ENCODE measurements at regions not wholly inside any gene's neighbourhood (a gene's known extent, or its start where the extent isn't known, plus 50 kb on each side); places are given as distances from the start of the nearest gene placed in this dataset.

DNA sequence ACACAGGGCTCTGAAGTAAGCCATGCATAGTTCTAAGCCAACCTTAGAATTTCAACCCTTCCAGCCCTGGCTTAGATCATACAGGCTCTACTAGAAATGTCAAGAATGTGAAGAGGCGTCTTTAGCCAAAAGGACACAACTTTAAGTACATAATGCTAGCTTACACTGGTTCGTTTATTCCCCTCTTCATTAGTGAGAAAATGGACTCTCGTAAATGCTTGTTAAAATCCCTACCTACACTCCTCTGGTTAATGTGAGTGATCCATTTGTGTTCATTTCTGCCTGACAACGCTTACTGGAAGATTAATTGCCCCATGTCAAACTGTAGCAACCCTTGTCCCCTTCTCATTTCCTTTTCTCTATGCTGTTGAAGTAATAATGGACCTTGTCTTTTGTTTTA is 149.3 kb upstream of the POU5F2 start:
- TF ChIP-seq EZH2 (IDR thresholded peaks at IDR 0.05; ENCODE audit: low read length) (no peak), CTCF (optimal IDR thresholded peaks at IDR 0.05 in 1 of 3, IDR thresholded peaks at IDR 0.05 in 1 of 3, conservative IDR thresholded peaks at IDR 0.05 in 1 of 3; ENCODE audit: extremely low read depth in 1 of 3, insufficient read depth in 2 of 3, low read length in 3 of 3) (no peak)
- no peaks in the 10 kb centered on the region for H3K79me2 ChIP-seq (ENCODE audit: control insufficient read depth, insufficient read depth, low read length)
- no peak overlapping the region for H3K4me2 ChIP-seq (ENCODE audit: control insufficient read depth, extremely low read depth, insufficient read depth, low read depth, low read length)
- H3K9ac ChIP-seq (ENCODE audit: control insufficient read depth, extremely low read depth, insufficient read depth, low read length), result no peak overlapping the region
- no peaks in the 10 kb centered on the region for H3K9me3 ChIP-seq (ENCODE audit: control insufficient read depth, low read depth, low read length)
- H3K27ac ChIP-seq (ENCODE audit: control insufficient read depth, insufficient read depth, low read length), result no peak overlapping the region
- FAIRE-seq, result no peak
- no peaks in the 10 kb centered on the region for H3K9me1 ChIP-seq (ENCODE audit: control insufficient read depth, extremely low read depth, insufficient read depth, low read length)
- no peak for DNase-seq (ENCODE audit: low read depth, low spot score)
- no peak overlapping the region for H2AFZ ChIP-seq (ENCODE audit: control insufficient read depth, low read length)
- H3K4me1 ChIP-seq (ENCODE audit: control insufficient read depth, extremely low read depth, insufficient read depth, low read length), result no peaks in the 10 kb centered on the region
- dilution Hi-C loops (cut with MboI; ENCODE audit: extremely low pct_ligation_motif_present, low sequenced_read_pairs), result no loop called here
- H4K20me1 ChIP-seq (ENCODE audit: control insufficient read depth, extremely low read depth, insufficient read depth, low read length), result no peaks in the 10 kb centered on the region
- no peak overlapping the region for H3K4me3 ChIP-seq (ENCODE audit: control insufficient read depth in 2 of 3, extremely low read depth in 1 of 3, insufficient read depth in 2 of 3, low read depth in 1 of 3, low read length in 3 of 3)
- no peaks in the 10 kb centered on the region for H3K27me3 ChIP-seq (ENCODE audit: control insufficient read depth, extremely low read depth, insufficient read depth, low read length)
- no peaks in the 10 kb centered on the region for H3K36me3 ChIP-seq (ENCODE audit: control insufficient read depth in 2 of 2, extremely low read depth in 1 of 2, insufficient read depth in 2 of 2, low read length in 2 of 2)

DNA sequence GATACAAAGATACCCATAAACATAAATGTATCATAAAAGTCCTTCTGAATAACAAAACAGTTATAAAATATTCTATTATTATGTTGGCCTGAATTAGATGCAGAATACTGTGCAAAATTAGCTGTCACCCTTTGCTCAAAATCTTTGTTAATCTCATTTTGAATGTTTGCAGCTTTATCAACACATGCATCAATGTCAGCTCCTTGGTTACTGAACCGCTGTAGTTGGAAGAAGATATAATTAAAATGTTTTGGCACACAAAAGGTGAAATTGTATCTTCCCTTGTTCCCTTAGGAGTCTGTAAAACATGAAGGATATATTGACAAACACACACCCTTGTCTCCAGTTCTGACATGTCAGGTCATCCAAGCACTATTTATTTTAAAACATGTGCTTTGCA is 146.3 kb upstream of the POU5F2 start:
- Histone ChIP-seq H3K9ac (ENCODE audit: control insufficient read depth, extremely low read depth, insufficient read depth, low read length) (no peak overlapping the region), H3K36me3 (ENCODE audit: control insufficient read depth in 2 of 2, extremely low read depth in 1 of 2, insufficient read depth in 2 of 2, low read length in 2 of 2) (no peaks in the 10 kb centered on the region), H3K4me1 (ENCODE audit: control insufficient read depth, extremely low read depth, insufficient read depth, low read length) (no peaks in the 10 kb centered on the region), H4K20me1 (ENCODE audit: control insufficient read depth, extremely low read depth, insufficient read depth, low read length) (no peaks in the 10 kb centered on the region), H3K4me2 (ENCODE audit: control insufficient read depth, extremely low read depth, insufficient read depth, low read depth, low read length) (no peak overlapping the region), H2AFZ (ENCODE audit: control insufficient read depth, low read length) (no peak overlapping the region), H3K27me3 (ENCODE audit: control insufficient read depth, extremely low read depth, insufficient read depth, low read length) (no peaks in the 10 kb centered on the region), H3K27ac (ENCODE audit: control insufficient read depth, insufficient read depth, low read length) (no peak overlapping the region), H3K9me3 (ENCODE audit: control insufficient read depth, low read depth, low read length) (no peaks in the 10 kb centered on the region), H3K9me1 (ENCODE audit: control insufficient read depth, extremely low read depth, insufficient read depth, low read length) (no peaks in the 10 kb centered on the region), H3K4me3 (ENCODE audit: control insufficient read depth in 2 of 3, extremely low read depth in 1 of 3, insufficient read depth in 2 of 3, low read depth in 1 of 3, low read length in 3 of 3) (no peak overlapping the region), H3K79me2 (ENCODE audit: control insufficient read depth, insufficient read depth, low read length) (no peaks in the 10 kb centered on the region)
- no peak for DNase-seq (ENCODE audit: low read depth, low spot score)
- no peak for FAIRE-seq
- TF ChIP-seq CTCF (optimal IDR thresholded peaks at IDR 0.05 in 1 of 3, IDR thresholded peaks at IDR 0.05 in 1 of 3, conservative IDR thresholded peaks at IDR 0.05 in 1 of 3; ENCODE audit: extremely low read depth in 1 of 3, insufficient read depth in 2 of 3, low read length in 3 of 3) (no peak), EZH2 (IDR thresholded peaks at IDR 0.05; ENCODE audit: low read length) (no peak)
- dilution Hi-C loops (cut with MboI; ENCODE audit: extremely low pct_ligation_motif_present, low sequenced_read_pairs), result no loop called here

All from keratinocyte (primary cell).